ENCODE measurements at regions not wholly inside any gene's neighbourhood (a gene's known extent, or its start where the extent isn't known, plus 50 kb on each side); places are given as distances from the start of the nearest gene placed in this dataset.

DNA sequence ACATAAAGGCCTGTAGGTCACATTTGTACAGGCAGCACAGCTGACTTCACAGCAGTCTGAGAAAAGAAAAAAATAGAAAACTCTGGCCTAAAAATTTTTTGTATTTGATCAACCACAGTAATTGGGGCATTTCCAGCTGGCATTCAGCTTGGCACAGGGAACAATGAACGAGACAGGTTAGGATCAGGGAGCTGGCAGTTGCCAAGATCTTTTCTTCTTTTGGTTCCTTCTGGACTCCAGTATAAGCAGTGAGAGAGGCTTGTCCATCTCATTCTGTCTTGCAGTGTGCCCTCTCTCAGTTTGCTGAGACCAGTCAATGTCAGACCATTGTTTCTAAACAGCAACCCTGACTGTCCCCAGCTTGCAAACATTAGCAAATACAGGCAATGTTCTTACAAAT is 601.1 kb downstream of the TLR4 start:
- no peak for DNase-seq (ENCODE audit: low read depth in 1 of 2, low spot score in 1 of 2)
- Histone ChIP-seq H3K4me3 (replicated peaks; ENCODE audit: insufficient read depth, low read length) (no peak overlapping the region), H3K27ac (replicated peaks) (no peak overlapping the region), H3K27me3 (ENCODE audit: insufficient read depth, poor library complexity, severe bottlenecking) (no peaks in the 10 kb centered on the region)
- no peak for TF ChIP-seq GABPA (IDR thresholded peaks at IDR 0.05; ENCODE audit: low read depth)
- TF ChIP-seq, protein P1, sequence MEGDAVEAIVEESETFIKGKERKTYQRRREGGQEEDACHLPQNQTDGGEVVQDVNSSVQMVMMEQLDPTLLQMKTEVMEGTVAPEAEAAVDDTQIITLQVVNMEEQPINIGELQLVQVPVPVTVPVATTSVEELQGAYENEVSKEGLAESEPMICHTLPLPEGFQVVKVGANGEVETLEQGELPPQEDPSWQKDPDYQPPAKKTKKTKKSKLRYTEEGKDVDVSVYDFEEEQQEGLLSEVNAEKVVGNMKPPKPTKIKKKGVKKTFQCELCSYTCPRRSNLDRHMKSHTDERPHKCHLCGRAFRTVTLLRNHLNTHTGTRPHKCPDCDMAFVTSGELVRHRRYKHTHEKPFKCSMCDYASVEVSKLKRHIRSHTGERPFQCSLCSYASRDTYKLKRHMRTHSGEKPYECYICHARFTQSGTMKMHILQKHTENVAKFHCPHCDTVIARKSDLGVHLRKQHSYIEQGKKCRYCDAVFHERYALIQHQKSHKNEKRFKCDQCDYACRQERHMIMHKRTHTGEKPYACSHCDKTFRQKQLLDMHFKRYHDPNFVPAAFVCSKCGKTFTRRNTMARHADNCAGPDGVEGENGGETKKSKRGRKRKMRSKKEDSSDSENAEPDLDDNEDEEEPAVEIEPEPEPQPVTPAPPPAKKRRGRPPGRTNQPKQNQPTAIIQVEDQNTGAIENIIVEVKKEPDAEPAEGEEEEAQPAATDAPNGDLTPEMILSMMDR (IDR thresholded peaks at IDR 0.05; ENCODE audit: insufficient read depth, low read length), result no peak
- TF ChIP-seq, protein P2, sequence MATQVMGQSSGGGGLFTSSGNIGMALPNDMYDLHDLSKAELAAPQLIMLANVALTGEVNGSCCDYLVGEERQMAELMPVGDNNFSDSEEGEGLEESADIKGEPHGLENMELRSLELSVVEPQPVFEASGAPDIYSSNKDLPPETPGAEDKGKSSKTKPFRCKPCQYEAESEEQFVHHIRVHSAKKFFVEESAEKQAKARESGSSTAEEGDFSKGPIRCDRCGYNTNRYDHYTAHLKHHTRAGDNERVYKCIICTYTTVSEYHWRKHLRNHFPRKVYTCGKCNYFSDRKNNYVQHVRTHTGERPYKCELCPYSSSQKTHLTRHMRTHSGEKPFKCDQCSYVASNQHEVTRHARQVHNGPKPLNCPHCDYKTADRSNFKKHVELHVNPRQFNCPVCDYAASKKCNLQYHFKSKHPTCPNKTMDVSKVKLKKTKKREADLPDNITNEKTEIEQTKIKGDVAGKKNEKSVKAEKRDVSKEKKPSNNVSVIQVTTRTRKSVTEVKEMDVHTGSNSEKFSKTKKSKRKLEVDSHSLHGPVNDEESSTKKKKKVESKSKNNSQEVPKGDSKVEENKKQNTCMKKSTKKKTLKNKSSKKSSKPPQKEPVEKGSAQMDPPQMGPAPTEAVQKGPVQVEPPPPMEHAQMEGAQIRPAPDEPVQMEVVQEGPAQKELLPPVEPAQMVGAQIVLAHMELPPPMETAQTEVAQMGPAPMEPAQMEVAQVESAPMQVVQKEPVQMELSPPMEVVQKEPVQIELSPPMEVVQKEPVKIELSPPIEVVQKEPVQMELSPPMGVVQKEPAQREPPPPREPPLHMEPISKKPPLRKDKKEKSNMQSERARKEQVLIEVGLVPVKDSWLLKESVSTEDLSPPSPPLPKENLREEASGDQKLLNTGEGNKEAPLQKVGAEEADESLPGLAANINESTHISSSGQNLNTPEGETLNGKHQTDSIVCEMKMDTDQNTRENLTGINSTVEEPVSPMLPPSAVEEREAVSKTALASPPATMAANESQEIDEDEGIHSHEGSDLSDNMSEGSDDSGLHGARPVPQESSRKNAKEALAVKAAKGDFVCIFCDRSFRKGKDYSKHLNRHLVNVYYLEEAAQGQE (IDR thresholded peaks at IDR 0.05; ENCODE audit: insufficient replicate concordance, low read depth), result no peak
- no peak for TF ChIP-seq SPI1 (IDR thresholded peaks at IDR 0.05; ENCODE audit: borderline replicate concordance, low read depth)
- TF ChIP-seq POLR2AphosphoS5 (IDR thresholded peaks at IDR 0.05; ENCODE audit: low read depth), result no peak

DNA sequence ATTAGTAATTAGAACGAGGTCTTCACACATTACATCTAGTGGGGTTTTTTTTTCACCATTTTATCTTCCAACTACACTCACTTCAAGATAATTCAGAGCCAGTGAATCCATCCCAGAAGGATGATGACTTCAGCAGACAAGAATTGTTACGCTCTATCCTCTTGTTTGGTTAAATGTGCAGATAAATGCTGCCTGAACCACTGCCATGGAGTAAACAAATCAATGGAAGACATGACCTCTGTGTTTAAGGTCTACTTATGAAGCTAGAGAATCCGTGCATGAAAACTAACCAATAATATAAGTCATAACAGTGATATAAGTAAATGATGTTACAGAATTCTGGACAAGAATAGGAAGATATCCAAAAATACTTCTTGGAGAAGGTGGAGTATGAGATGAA is 602.6 kb downstream of the TLR4 start:
- Histone ChIP-seq H3K4me3 (replicated peaks; ENCODE audit: insufficient read depth, low read length) (no peak overlapping the region), H3K27ac (replicated peaks) (no peak overlapping the region), H3K27me3 (ENCODE audit: insufficient read depth, poor library complexity, severe bottlenecking) (no peaks in the 10 kb centered on the region)
- TF ChIP-seq SPI1 (IDR thresholded peaks at IDR 0.05; ENCODE audit: borderline replicate concordance, low read depth), result no peak
- no peak for TF ChIP-seq POLR2AphosphoS5 (IDR thresholded peaks at IDR 0.05; ENCODE audit: low read depth)
- TF ChIP-seq, protein P1 (IDR thresholded peaks at IDR 0.05; ENCODE audit: insufficient read depth, low read length), result no peak
- no peak for TF ChIP-seq GABPA (IDR thresholded peaks at IDR 0.05; ENCODE audit: low read depth)
- TF ChIP-seq, protein P2 (IDR thresholded peaks at IDR 0.05; ENCODE audit: insufficient replicate concordance, low read depth), result no peak
- DNase-seq (ENCODE audit: low read depth in 1 of 2, low spot score in 1 of 2), result no peak

DNA sequence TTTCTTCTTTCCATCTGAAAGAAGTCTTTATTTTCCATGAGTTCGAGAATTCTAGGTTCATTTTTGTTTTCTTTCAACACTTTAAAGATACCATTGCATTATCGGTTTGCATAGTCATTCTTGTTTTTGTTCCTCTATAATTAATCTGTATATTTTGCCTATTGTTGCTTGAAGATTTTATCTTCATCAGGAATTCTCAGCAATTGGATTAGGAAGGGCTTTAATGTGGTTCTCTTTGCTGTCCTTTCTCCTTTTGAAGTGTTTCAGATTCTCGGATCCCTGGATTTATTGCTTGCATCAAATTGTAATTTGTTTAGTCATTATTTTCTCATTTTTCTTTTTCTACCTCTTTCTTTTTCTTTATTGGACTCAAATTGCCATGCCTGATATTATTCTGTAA is 609.8 kb downstream of the TLR4 start:
- Histone ChIP-seq H3K27me3 (ENCODE audit: insufficient read depth, poor library complexity, severe bottlenecking) (no peaks in the 10 kb centered on the region), H3K27ac (replicated peaks) (no peak overlapping the region), H3K4me3 (replicated peaks; ENCODE audit: insufficient read depth, low read length) (no peak overlapping the region)
- TF ChIP-seq, protein P2 (IDR thresholded peaks at IDR 0.05; ENCODE audit: insufficient replicate concordance, low read depth), result no peak
- TF ChIP-seq POLR2AphosphoS5 (IDR thresholded peaks at IDR 0.05; ENCODE audit: low read depth), result no peak
- no peak for TF ChIP-seq GABPA (IDR thresholded peaks at IDR 0.05; ENCODE audit: low read depth)
- TF ChIP-seq, protein P1 (IDR thresholded peaks at IDR 0.05; ENCODE audit: insufficient read depth, low read length), result no peak
- no peak for TF ChIP-seq SPI1 (IDR thresholded peaks at IDR 0.05; ENCODE audit: borderline replicate concordance, low read depth)
- DNase-seq (ENCODE audit: low read depth in 1 of 2, low spot score in 1 of 2), result no peak

All from HL-60 (cell line).